Left colon (tissue), 2 donors: ENCODE measurements at regions not wholly inside any gene's neighbourhood (a gene's known extent, or its start where the extent isn't known, plus 50 kb on each side); places are given as distances from the start of the nearest gene placed in this dataset.

ENCODE experiments used
- ATAC-seq: fragments of 200-7000 bp; cut with Tn5 transposase; one replicate; pipeline ENCODE4 v1.9.1; 2020; ENCODE audit warnings: mild to moderate bottlenecking, moderate library complexity
- DNase-seq, 2 donors: peaks; one replicate each; pipeline ENCODE4 v3.0.0-alpha.2; 2020
- intact Hi-C, 2 donors: fragments of 100-400 bp; cut with DNase I in 1 of 2; cut with micrococcal nuclease in 1 of 2; formaldehyde crosslinking; loops; one replicate each; pipeline versions ENCODE4 v1.11.2 to v1.14.0; 2022; cut with DNase I, micrococcal nuclease
- donor health status: DM: no; HTN: no; CAD: no.
- donor health status: DM: yes; HTN: yes; CAD: no.

DNA sequence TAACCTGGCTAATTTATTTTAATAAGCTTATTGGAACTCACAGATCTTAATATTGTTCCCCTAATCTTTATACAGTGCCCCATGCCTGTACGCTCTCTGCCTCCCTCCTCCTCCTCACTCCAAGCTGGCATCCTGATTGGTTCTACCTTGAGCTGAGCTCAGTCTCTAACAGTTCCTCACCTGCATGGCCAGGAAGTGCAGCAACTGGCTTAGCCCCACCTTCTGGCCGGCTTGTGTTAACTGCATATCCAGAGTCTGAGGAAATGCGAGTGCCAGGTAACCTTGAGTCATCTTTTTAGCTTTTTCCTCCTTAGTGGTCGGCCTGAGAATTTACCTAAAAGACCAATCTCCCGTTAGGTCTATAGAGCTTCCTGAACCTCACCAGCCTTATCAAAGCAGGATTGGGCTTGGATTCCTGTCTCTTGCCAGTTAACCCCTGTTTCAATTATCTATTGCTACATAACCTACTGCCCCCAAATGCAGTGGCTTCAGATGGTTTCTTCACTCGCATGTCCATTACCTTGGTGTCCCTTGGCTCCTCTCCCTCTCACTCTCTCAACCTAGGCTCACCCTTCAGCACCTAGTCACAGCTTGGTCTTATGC lies 89.5 kb upstream of the STK39 start:
- peak; percentile 74 to 76 for DNase-seq
- ATAC-seq, result peak; percentile 98
- intact Hi-C loops, result no loop called here

DNA sequence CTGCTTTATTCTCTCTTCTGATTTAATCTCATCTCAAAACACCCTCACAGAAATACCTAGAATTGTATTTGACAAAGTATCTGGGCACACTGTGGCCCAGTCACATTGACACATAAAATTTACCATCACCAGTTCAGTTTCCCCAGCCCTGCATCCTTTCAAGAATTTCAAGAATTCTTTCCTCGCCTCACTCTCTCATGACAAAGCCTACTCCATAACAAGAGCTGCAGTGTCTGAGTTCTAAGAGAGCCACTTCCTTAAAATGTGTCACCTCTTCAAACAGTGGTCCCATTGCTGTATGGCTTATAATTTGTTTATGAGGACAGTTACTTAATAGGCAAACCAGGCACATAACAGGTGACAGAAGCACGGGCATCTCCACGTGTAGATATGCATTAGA lies 90.9 kb upstream of the STK39 start:
- ATAC-seq, result no peak
- intact Hi-C loops, result no loop called here
- DNase-seq, result no peak

DNA sequence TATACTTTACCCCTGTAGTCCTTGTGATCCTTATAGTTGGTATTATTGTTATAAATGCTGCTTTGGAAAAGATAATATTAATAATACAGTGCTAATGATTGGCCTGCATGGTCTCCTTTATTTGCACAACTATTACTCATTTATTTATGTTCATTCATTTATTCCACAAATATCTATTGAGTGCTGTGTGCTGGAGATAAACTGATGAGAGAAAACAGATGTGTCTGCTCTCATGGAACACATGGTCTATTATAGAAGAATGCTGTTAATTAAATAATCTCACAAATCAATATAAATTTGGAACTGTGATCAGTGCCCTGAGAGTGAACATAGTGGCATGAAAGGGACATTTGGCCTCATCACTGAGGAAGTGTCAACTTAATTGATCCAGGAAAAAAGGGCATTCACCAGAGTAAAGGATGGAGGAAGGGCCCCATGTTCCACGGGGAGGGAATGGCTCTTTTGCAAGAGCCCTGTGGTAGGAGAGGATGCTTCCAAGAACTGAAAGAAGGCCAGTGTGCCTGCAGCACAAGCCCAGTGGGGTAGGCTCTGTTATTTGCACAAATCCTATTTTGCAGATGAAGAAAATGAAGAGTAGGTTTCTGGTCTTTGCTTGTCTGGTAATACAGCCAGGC lies 91.5 kb upstream of the STK39 start:
- ATAC-seq, result no peak

DNA sequence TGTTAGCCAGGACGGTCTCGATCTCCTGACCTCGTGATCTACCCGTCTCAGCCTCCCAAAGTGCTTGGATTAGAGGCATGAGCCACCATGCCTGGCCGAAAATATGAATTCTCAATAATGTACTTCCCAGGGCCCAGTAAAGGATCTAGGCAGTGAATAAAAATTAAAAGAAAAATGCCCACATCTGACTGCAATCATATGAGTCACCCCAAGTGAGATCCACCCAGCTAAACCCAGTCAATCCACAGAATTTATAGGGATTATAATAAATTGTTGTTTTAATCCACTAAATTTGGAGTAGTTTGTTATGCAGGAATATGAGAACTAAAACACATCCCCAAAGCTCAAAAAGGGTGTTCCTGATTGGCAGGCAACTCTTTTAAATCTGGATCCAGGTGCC lies 93.5 kb upstream of the STK39 start:
- intact Hi-C loops, result loop anchor here in 1 of 2 donors (10.0 kb wide), 1 partner anchor 364 kb away; no protein-coding TSS in a partner anchor
- ATAC-seq, result no peak
- DNase-seq, result no peak

More for the DNA sequence above, 91.5 kb upstream of the STK39 start:
- no peak for DNase-seq
- intact Hi-C loops, result no loop called here

DNA sequence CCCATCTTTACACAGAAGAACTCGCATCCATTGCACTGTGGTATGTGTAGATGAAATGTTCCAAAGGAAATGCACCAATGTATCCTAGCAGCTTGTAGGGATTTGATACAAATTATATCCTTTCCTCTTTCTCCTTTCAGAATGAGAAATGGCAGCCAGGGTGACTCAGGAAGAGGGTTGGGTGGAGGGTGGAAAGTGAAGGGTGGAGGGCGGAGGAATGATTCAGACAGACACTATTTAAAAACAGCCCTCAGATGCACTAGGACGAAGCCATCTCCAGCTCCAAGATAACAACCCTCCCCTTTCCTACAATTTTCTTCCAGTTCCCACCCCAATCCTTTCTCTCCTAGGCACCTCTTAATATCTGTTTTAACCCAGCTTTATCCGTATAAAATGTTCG lies 96.2 kb upstream of the STK39 start:
- DNase-seq, result no peak
- intact Hi-C loops, result loop anchor here in 1 of 2 donors (10.0 kb wide), 1 partner anchor 361 kb away; no protein-coding TSS in a partner anchor
- no peak for ATAC-seq

DNA sequence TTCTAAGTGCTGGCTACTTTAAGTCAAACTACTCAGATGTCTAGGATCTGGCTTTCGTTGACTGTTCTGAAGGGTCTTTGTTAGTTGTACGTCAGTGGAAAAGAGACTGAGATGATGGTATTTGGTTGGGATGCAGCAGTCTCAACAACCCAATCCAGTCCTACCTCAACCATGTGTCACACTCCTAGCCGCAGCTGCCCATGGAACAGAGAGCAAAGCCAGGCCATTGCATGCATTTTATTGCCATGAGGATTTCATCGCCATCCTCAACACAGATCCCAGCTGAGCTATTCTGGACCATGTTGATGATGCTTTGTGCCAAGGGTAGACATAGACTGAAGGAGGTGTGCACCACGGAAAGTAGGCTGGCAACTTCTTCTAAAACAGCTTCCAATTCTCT lies 97.3 kb upstream of the STK39 start:
- DNase-seq (no peak), ATAC-seq (no peak)
- intact Hi-C loops, result loop anchor here in 1 of 2 donors (5.0 to 10.0 kb wide), 3 partner anchors 360 to 578 kb away; no protein-coding TSS in a partner anchor

DNA sequence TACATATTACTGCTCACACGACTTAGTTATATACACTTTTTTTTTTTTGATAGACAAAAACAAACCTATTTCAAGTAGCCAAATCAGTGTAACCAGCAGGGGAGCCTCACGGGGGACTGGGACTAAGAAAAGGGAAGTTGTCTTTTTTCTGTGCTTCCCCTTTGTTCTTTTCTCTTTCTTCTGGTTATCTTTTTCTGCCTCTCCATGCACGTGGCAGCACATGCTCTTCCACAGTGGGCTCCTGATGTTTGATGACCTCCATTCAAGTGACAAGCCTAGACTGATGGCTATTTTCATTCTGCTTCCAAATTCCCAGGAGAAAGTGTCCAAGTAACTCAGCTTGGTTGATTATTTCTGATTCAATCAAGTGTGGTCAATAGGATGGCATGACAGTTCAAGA lies 98.2 kb upstream of the STK39 start:
- ATAC-seq (no peak), DNase-seq (no peak)
- intact Hi-C loops, result loop anchor here in 1 of 2 donors (5.0 to 10.0 kb wide), 3 partner anchors 359 to 577 kb away; no protein-coding TSS in a partner anchor

- ATAC-seq, result peak; percentile 67
Measured at GRCh38 chr2:168346725-168347477, 99.5 kb upstream of the STK39 start.

DNA sequence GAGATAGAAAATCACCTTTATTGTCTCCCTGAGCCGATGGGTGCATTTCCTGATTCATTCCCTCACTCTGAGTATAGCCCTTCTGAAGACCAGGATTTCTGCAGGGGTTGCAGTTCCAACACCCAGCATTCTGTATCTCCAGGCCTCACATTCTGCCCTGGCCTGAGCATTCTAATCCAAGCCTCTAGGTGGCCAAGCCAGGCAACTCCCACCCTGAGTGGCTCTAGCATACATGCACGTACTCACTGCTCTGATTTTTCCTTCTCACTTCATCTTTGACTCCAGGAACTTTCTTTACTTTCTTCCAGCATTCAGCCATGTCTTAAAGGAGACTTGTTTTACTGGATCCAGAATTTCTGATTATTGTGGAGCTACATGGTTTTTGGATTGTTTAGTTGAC lies 100.7 kb upstream of the STK39 start:
- ATAC-seq (peak; percentile 51), DNase-seq (peak in 1 of 2 donors; percentile 25)
- intact Hi-C loops, result loop anchor here in 1 of 2 donors (5.0 to 10.0 kb wide), 3 partner anchors 357 to 574 kb away; no protein-coding TSS in a partner anchor

More at GRCh38 chr2:168346725-168347477, 99.5 kb upstream of the STK39 start:
- peak; percentile 58 to 72 for DNase-seq
- intact Hi-C loops, result loop anchor here in 1 of 2 donors (5.0 to 10.0 kb wide), 3 partner anchors 358 to 575 kb away; no protein-coding TSS in a partner anchor

- ATAC-seq (peak; percentile 79), DNase-seq (peak; percentile 43 to 50)
- intact Hi-C loops, result no loop called here
Measured at GRCh38 chr2:168350380-168350779, 103.0 kb upstream of the STK39 start.

GRCh38 chr2:168353251-168353650 lies 102.8 kb upstream of the CERS6 start:
- intact Hi-C loops, result no loop called here
- DNase-seq (no peak), ATAC-seq (no peak)

GRCh38 chr2:168354499-168354898 lies 101.6 kb upstream of the CERS6 start:
- no peak for DNase-seq
- intact Hi-C loops, result no loop called here
- no peak for ATAC-seq

DNA sequence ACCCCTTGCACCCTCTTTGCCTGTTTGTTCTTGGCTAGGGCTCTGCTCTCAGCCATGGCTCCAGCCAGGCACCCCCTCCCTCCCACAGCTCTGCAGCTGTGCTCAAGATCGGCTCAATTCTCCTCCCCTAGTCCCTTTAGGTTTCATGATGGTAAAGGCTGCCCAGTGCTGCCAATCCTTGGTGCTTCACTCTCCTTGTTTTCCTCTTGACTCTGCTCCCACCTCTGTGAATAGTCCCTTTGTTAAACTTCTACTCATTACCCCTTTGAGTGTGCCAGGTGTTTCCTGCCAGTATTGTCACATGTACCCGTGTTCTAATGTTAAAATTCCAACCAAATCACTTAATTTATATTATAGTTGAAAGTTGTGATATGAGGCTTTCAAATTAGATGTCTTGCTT lies 101.0 kb upstream of the CERS6 start:
- intact Hi-C loops, result no loop called here
- peak; percentile 46 for ATAC-seq
- no peak for DNase-seq

- intact Hi-C loops, result no loop called here
- no peak for DNase-seq
- no peak for ATAC-seq
Measured at GRCh38 chr2:168355779-168356476, 100.1 kb upstream of the CERS6 start.

DNA sequence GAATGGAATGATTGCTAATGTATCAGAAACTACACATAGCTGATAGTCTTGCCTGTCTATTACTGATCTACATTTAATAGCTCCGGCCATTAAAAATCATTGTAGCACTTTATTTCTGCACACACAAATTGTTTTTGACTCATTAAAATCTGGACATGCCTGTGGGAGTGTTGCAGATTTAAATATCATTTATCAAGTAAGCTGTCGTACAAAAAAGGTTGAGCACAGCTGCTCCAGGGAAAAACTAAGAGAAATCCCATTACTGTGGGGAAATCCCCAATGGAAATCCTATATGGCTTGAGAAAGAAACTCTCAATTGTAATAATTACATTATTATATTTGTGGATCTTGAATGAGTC lies 99.6 kb upstream of the CERS6 start:
- no peak for ATAC-seq
- no peak for DNase-seq
- intact Hi-C loops, result no loop called here

DNA sequence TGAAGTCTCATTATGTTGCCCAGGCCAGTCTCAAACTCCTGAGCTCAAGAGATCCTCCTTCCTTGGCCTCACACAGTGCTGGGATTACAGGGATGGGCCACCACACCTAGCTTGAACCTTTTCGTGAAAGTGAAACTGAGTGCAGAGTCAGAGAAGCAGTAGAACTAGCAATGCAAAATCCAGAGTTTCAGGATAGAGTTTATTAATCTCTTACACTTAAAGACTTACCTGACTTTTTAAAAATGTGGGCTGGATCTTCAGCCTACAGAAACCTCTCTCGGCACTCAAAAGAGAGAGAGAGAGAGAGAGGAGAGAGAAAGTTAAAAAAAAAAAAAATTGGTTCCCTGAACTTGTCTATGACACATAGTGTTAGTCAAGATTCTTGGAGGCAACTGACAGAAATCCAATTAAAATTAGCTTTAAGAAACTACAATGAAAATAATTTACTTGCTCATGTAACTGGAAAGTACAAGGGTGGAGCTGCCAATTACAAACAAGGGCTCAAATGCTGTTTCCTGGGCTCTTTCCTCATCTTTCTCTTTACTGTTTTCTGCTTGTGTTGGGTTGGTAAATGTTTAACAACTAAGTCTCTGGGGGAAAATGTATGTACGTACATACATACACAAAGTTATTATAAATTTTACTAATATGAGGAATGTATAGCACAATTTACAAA lies 98.1 kb upstream of the CERS6 start:
- peak in 1 of 2 donors; percentile 39 for DNase-seq
- intact Hi-C loops, result no loop called here
- ATAC-seq, result peak; percentile 87

DNA sequence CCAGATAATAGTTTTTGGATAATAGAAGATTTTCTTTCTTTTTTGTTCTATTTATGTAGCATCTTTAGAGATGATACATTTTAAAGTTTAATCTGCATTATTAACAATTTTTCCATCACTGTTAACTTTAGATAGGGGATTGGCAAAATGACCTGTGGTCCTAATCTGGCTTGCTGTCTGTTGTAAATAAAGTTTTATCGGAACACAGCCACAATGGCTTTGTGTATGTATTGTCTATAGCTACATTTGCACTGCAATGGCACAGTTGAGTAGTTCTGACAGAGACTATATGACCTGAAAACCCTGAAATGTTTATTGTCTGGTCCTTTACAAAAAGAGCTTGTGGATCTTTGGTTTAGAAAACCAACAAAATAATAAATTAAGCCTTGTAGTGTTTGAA lies 97.0 kb upstream of the CERS6 start:
- DNase-seq (no peak), ATAC-seq (no peak)
- intact Hi-C loops, result no loop called here

- DNase-seq (no peak), ATAC-seq (no peak)
- intact Hi-C loops, result no loop called here
Measured at GRCh38 chr2:168363347-168364092, 92.6 kb upstream of the CERS6 start.
